ENCODE measurements at regions not wholly inside any gene's neighbourhood (a gene's known extent, or its start where the extent isn't known, plus 50 kb on each side); places are given as distances from the start of the nearest gene placed in this dataset.

GRCh38 chr2:52452201-52452600 is 1315.4 kb upstream of the CHAC2 start:
- TF ChIP-seq CTCF (IDR thresholded peaks at IDR 0.05) (no peak), EP300 (IDR thresholded peaks at IDR 0.05) (no peak), POLR2A (IDR thresholded peaks at IDR 0.05) (no peak)
- Histone ChIP-seq H3K36me3 (no peaks in the 10 kb centered on the region), H3K27me3 (no peaks in the 10 kb centered on the region), H3K9me3 (no peaks in the 10 kb centered on the region), H3K4me1 (ENCODE audit: insufficient read depth) (no peaks in the 10 kb centered on the region), H3K4me3 (no peak overlapping the region), H3K27ac (no peak overlapping the region)
- intact Hi-C loops (cut with DNase I), result no loop called here
- WGBS, 3 donors, result 68 to 75% (median 70%) methylated on average over 4 of the region's 4 CpGs
- DNase-seq, result no peak

GRCh38 chr2:52445686-52446085 is 1321.9 kb upstream of the CHAC2 start:
- Histone ChIP-seq H3K27me3 (no peaks in the 10 kb centered on the region), H3K36me3 (no peaks in the 10 kb centered on the region), H3K27ac (no peak overlapping the region), H3K4me1 (ENCODE audit: insufficient read depth) (no peaks in the 10 kb centered on the region), H3K9me3 (no peaks in the 10 kb centered on the region), H3K4me3 (no peak overlapping the region)
- TF ChIP-seq POLR2A (IDR thresholded peaks at IDR 0.05) (no peak), EP300 (IDR thresholded peaks at IDR 0.05) (no peak), CTCF (IDR thresholded peaks at IDR 0.05) (no peak)
- no peak for DNase-seq
- intact Hi-C loops (cut with DNase I), result no loop called here

- intact Hi-C loops (cut with DNase I), result no loop called here
- 91 to 92% (median 91%) methylated on average over 12 of the region's 12 CpGs for WGBS, 3 donors
Measured at GRCh38 chr2:52431352-52431760, 1336.2 kb upstream of the CHAC2 start.

GRCh38 chr2:52429740-52430139 is 1337.9 kb upstream of the CHAC2 start:
- no peak overlapping the region for H3K27ac ChIP-seq
- no peaks in the 10 kb centered on the region for H3K4me1 ChIP-seq (ENCODE audit: insufficient read depth)
- DNase-seq, result no peak
- H3K36me3 ChIP-seq, result no peaks in the 10 kb centered on the region
- H3K27me3 ChIP-seq, result no peaks in the 10 kb centered on the region
- no peaks in the 10 kb centered on the region for H3K9me3 ChIP-seq
- H3K4me3 ChIP-seq, result no peak overlapping the region
- no peak for TF ChIP-seq CTCF (IDR thresholded peaks at IDR 0.05)
- no peak for TF ChIP-seq EP300 (IDR thresholded peaks at IDR 0.05)
- TF ChIP-seq POLR2A (IDR thresholded peaks at IDR 0.05), result no peak
- WGBS, 3 donors, result 53 to 58% (median 55%) methylated on average over 3 of the region's 3 CpGs
- intact Hi-C loops (cut with DNase I), result no loop called here

More at GRCh38 chr2:52431352-52431760, 1336.2 kb upstream of the CHAC2 start:
- TF ChIP-seq CTCF (IDR thresholded peaks at IDR 0.05), result no peak
- no peak for TF ChIP-seq POLR2A (IDR thresholded peaks at IDR 0.05)
- TF ChIP-seq EP300 (IDR thresholded peaks at IDR 0.05), result no peak
- Histone ChIP-seq H3K9me3 (no peaks in the 10 kb centered on the region), H3K36me3 (no peaks in the 10 kb centered on the region), H3K27me3 (no peaks in the 10 kb centered on the region), H3K4me1 (ENCODE audit: insufficient read depth) (no peaks in the 10 kb centered on the region), H3K4me3 (no peak overlapping the region), H3K27ac (no peak overlapping the region)
- no peak for DNase-seq

GRCh38 chr2:52429171-52429570 is 1338.4 kb upstream of the CHAC2 start:
- H3K27me3 ChIP-seq, result no peaks in the 10 kb centered on the region
- no peaks in the 10 kb centered on the region for H3K9me3 ChIP-seq
- intact Hi-C loops (cut with DNase I), result no loop called here
- no peaks in the 10 kb centered on the region for H3K4me1 ChIP-seq (ENCODE audit: insufficient read depth)
- no peak for DNase-seq
- 47 to 50% (median 49%) methylated on average over 2 of the region's 2 CpGs for WGBS, 3 donors
- H3K27ac ChIP-seq, result no peak overlapping the region
- TF ChIP-seq EP300 (IDR thresholded peaks at IDR 0.05) (no peak), POLR2A (IDR thresholded peaks at IDR 0.05) (no peak), CTCF (IDR thresholded peaks at IDR 0.05) (no peak)
- no peaks in the 10 kb centered on the region for H3K36me3 ChIP-seq
- no peak overlapping the region for H3K4me3 ChIP-seq
